ENCODE measurements at regions not wholly inside any gene's neighbourhood (a gene's known extent, or its start where the extent isn't known, plus 50 kb on each side); places are given as distances from the start of the nearest gene placed in this dataset.
"Not testable (repeated sequence)": the region's sequence is repeated elsewhere in the genome, so short reads cannot be mapped to it uniquely, and the experiment has no call there.

DNA sequence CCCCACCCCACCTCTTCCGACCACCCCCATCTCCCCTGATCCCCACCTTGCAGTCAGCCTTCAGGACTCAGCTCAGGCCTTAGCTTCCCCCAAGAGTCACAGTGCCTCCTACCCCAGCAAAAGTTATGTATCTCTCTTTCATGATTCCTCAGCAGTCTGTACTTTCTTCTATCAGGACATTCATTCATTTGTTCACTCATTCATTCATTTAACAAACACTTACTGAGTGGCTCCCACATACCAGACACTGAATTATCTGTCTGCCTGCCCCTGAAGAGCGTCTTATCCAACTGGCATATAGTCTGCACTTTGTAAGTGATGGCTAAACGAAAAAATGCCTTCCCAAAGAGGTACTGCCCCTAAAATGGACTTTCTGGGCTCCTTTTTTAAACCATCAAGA, 114.4 kb upstream of the SLC35F3 start:
- no peak for DNase-seq (ENCODE audit: low read depth)

DNA sequence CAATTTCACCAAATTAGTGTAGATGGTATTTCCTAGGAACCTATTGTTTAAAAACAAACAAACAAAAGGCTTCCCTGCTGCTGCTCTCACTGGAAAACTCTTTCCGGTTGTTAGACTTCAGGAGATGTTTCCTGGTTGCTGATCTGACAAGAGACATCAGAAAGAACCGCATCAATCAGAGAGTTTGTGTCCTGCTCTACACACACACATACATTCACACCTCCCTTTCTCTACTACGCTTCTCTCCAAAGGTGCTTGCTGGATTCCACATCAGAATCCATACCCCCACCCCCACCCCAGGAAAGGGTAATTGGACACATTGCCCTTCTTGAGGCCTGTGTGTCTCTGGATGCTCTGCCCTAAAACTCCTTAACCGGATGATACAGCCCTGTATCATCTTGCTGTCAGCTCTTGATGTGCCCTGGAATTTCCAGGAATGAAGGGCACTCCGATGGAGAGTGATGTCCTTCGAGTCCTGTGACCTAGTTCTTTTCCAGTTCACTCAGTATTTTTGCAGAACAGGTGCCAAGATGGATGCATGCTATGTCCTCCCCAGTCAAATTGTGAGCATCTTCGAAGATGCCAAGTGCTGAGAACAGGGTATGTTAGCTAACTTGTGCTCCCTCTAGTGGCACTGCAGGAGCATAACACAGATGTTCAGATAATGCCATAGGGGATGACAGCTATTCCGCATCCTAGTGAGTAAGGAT, 113.7 kb upstream of the SLC35F3 start:
- DNase-seq (ENCODE audit: low read depth) = peak; percentile 47

DNA sequence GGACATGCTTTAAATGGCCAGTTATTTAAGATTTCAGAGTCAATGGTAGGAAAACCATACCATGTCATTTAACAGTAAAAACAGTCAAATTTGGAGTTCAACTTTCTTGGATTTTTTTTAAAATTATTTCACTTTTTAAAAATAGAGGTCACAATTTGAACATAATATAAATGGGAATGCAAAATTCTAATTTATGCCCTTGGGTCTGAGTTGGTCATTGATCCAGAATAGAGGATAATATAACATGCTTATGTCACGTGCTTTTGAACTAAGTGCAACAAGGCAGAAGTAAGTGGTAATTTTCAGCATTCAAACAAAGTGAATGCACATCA, 113.1 kb upstream of the SLC35F3 start:
- no peak for DNase-seq (ENCODE audit: low read depth)

DNA sequence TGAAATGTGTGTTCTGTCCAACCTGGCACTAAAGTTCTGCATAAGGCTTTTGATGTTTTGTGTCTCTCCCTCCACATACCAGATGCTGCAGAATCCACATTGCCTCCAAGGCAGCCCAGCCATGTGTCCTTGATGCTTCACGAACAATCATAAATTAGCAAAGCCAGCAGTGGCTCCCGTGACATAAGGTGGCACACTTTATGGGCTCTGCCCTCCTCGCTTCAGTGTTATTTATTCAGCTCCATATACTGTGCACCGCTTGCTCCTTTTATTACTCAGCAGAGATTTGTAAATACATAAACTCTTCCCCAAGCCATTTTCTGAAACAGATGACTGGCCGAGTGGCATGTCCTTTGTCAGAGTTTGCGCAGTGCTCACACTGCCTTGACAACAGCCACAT, 112.8 kb upstream of the SLC35F3 start:
- no peak for DNase-seq (ENCODE audit: low read depth)

DNA sequence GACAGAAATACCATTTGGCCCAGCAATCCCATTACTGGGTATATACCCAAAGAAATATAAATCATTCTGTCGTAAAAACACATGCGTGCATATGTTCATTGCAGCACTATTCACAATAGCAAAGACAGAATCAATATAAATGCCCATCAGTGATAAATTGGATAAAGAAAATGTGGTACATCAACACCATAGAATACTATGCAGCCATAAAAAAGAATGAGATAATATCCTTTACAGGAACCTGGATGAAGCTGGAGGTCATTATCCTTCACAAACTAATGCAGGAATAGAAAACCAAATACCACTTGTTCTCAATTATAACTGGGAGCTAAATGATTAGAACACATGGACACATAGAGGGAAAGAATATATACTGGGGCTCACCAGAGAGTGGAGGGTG, 109.6 kb upstream of the SLC35F3 start:
- no peak for DNase-seq (ENCODE audit: low read depth)

DNA sequence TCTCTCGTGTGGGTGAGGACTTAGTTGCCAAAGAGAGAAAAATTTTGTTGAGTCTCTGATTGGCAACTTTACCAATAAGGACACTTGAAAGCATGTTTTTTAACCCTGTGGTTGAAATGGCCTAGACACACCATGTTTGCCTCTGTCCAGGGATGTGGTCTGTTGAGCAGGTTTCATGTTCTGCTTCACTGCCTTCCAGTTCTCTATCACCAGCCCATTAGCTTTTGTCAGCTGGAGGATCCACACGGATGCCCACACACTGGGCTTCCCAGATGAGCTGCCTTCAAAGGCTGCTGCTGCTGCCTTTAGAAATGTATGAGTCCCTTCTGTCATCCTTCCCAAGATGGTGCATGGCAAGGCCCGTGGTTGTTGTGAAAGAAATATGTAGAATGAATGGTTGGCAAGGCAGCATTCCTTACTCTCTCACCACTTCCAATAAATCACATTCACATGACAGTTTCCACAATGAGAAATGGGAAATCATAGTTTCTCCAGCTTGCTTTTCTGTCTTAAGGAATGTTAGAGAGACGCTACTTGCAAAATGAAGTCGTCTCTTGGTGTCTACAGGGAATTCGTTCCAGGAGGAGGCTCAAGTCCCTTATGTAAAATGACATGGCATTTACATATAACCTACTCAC, 108.2 kb upstream of the SLC35F3 start:
- no peak for DNase-seq (ENCODE audit: low read depth)

DNA sequence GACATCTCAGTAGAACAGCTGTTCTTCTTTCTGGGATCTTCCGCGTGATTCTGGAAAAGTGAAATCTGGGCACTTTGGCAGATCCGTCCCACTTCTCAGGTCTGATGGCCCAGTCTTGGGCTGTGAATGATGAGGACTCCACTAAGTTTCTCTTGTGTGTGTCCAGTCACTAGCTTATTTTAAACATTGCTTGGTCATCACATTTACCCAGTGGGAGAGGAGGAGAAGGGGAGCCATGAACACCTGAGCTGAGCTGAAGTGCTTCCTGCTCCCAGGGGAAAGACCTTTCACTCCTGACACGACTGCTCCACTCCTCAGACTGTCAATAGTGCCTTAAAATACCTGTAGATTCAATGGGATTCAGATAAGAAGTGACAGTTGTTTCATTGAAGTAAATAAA, 101.9 kb upstream of the SLC35F3 start:
- no peak for DNase-seq (ENCODE audit: low read depth)

DNA sequence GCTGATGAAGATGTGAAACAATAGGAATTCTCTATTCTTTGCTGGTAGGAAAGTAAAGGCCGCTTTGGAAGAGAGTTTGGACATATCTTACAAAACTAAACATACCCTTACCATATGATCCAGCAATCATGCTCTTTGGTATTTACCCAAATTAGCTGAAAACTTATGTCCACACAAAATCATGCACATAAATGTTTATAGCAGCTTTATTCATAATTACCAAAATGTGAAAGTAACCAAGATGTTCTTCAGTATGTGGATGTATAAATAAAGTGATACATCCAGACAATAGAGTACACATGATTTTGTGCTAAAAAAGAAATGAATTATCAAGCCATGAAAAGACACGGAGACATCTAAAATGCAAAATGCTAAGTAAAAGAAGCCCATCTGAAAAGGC, 98.7 kb upstream of the SLC35F3 start:
- DNase-seq (ENCODE audit: low read depth) = no peak

DNA sequence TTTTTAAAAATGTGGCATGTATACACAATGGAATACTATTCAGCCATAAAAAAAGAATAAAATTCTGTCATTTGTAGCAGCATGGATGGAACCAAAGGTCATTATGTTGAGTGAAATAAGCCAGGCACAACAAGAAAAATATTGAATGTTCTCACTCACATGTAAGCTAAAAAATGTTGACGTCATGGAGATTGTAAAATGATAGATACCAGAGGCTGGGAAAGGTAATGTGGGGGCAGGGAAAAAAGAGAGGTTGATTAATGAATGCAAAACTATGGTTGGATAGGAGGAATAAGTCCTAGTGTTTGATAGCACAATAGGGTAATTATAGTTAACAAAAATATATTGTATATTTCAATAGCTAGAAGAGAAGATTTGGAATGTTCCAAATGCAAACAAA, 89.1 kb upstream of the SLC35F3 start:
- no peak for DNase-seq (ENCODE audit: low read depth)

DNA sequence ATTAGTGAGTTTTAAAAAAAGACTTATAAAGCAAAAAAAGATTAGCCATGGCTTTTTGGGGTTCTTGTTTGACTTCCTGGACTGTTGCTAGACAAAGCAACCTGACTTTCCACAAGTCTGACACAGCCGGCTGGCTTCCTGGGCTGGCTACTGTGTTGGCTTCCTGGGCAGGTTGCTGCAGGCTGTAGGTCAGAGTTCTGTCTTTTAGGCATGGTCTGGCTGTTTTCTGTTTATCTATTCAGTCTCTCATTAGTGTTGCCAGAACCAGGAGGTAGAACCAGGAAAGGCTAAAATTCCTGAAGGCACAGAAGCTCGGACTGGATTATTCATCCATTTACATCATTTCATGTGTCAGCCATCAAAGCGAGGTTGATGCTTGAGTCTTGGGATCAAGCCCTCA, 88.6 kb upstream of the SLC35F3 start:
- no peak for DNase-seq (ENCODE audit: low read depth)

DNA sequence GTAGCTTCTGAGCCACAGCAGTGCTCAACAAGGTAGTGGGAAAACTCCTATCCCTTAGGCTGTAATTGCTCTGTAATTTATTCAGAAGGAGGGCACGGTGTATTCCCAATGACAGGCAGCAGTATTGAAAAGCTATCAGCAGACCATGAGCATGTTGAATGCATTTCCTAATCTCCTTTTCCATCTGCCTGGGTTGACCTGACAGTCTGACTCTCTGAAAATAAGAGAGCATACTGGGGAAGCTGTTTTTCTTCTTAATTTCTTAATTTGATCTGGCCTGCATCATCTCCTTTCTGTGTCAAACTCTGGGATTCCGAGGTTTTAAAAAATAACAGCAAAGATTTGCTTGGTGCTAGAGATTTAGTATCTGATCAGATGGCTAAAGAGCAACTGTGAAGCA, 88.1 kb upstream of the SLC35F3 start:
- DNase-seq (ENCODE audit: low read depth) = no peak

DNA sequence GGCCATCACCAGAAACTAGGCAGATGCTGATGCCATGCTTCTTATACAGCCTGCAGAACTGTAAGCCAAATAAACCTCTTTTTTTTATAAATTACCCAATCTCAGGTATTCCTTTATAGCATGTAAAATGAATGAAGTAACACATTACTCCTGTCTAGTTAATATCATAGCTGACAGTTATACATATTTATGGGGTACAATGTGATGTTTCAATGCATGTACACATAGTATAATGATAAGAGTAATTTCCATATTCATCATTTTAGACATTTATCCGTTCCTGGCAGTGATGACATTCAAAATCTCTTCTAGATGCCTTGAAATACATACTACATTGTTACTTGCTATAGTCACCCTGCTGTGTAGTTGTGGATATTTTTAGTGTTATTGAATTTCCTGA, 85.4 kb upstream of the SLC35F3 start:
- no peak for DNase-seq (ENCODE audit: low read depth)

DNA sequence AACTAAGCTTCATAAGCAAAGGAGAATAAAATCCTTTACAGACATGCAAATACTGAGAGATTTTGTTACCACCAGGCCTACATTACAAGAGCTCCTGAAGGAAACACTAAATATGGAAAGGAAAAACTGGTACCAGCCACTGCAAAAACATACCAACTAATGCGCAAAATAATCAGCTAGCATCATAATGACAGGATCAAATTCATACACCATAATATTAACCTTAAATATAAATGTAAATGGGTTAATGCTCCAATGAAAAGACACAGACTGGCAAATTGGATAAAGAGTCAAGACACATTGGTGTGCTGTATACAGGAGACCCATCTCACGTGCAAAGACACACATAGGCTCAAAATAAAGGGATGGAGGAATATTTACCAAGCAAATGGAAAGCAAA, 80.3 kb upstream of the SLC35F3 start:
- not testable (repeated sequence) for DNase-seq (ENCODE audit: low read depth)

DNA sequence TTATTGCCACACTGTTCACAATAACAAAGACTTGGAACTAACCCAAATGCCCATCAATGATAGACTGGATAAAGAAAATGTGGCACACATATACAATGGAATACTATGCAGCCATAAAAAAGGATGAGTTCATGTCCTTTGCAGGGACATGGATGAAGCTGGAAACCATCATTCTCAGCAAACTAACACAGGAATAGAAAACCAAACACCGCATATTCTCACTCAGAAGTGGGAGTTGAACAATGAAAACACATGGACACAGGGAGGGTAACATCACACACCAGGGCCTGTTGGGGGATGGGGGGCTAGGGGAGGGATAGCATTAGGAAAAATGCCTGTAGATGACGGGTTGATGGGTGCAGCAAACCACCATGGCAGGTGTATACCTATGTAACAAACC, 76.5 kb upstream of the SLC35F3 start:
- not testable (repeated sequence) for DNase-seq (ENCODE audit: low read depth)

DNA sequence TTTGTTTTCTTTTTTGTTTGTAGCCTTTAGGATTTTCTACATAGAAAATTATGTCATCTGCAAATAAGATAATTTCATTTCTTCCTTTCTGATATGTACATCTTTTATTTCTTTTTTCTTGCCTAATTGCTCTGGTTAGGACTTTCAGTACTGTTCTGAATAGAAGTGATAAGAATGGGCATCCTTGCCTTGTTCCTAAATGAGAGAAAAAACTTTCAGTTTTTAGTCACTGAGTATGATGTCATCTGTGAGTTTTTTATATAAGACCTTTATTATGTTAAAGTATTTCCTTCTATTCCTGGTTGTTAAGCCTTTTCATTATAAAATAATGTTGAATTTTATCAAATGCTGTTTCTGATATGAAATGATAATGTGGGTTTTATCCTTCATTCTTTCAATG, 76.0 kb upstream of the SLC35F3 start:
- no peak for DNase-seq (ENCODE audit: low read depth)

DNA sequence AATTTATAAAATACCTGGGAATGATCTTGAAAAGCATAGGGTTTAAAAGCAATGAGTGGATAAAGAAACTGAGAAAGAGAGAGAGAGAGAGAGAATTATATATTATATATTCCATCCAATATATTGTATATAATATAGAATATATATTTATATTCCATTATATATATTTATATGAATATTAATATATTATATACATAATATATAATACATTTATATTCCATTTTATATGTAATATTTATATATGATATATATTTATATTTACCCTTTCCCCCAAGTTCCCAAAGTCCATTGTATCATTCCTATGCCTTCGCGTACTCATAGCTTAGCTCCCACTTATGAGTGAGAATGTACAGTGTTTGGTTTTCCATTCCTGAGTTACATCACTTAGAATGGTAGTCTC, 69.9 kb upstream of the SLC35F3 start:
- DNase-seq (ENCODE audit: low read depth) = no peak

DNA sequence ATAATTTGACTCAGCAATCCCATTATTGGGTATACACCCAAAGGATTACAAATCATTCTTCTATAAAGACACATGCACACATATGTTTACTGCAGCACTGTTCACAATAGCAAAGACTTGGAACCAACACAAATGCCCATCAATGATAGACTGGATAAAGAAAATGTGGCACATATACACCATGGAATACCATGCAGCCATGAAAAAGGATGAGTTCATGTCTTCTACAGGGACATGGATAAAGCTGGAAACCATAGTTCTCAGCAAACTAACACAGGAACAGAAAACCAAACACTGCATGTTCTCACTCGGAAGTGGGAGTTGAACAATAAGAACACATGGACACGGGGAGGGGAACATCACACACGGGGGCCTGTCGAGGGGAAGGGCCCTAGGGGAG, 66.3 kb upstream of the SLC35F3 start:
- DNase-seq (ENCODE audit: low read depth) = not testable (repeated sequence)

DNA sequence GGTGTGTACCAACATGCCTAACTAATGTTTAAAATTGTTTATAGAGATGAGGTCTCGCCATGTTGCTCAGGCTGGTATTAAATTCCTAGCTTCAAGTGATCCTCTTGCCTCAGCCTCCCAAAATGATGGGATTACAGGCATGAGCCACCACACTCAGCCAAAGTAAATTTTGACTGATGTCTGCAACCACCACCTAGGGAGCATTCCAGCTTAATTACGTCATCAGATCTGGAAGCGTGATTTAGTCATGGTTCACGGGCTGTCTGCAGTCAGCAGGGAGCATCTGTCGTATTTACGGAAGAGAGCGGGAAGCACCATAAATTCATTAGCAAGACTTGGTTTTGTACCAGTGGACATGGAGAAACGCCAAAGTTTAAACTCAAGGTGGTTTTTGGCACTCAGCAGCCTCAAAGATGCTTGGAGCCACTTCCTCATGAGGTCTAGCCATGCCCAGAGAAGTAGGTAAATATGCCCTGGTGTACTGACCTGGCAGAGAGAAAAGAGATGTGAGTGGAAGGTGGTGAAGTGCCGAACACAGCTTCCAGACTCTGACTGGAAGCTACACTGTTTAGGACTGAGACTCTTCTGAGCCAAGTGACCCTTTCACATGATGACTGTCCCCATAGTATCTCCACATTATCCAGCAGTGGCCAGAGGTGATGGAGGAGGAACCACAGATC, 60.8 kb upstream of the SLC35F3 start:
- peak; percentile 48 for DNase-seq (ENCODE audit: low read depth)

DNA sequence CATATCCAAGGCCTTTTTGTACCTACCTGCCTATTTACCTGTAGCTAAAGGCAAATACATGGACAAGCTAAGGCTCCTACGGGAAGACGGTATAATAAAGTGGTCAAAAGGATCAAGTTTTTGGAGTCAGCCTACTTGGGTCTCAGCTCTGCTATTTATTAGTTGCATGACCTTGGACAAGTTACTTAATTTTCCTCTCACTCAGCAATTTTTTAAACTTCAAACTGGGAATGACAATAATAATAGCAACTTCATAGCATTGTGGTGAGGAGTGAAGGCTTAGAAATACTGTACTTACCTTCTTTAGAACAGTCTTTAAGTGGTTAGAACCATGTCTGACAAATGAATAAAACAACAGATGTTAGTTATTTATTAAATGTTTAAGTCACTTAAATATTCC, 60.2 kb upstream of the SLC35F3 start:
- no peak for DNase-seq (ENCODE audit: low read depth)

DNA sequence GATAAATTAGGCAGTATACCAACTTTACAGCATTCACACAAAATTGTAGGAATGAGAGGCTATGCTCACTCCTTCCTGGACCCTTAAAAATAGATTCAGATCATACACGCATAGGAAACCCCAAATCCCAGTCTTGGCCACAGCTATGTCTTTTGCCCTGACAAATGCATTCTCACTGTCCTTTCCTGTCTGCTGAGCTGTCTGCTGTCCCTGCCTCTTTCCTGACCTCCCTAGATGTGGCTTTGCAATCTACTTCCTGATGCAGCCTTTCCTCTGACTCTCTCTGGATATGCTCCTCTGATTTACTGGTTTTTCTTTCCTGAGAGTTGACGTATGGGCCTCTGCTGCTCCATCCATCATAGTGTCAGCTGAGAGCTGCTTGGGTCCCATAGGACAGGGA, 59.8 kb upstream of the SLC35F3 start:
- peak; percentile 45 for DNase-seq (ENCODE audit: low read depth)

All from HT1080 (cell line).